ENCODE measurements at regions not wholly inside any gene's neighbourhood (a gene's known extent, or its start where the extent isn't known, plus 50 kb on each side); places are given as distances from the start of the nearest gene placed in this dataset.

DNA sequence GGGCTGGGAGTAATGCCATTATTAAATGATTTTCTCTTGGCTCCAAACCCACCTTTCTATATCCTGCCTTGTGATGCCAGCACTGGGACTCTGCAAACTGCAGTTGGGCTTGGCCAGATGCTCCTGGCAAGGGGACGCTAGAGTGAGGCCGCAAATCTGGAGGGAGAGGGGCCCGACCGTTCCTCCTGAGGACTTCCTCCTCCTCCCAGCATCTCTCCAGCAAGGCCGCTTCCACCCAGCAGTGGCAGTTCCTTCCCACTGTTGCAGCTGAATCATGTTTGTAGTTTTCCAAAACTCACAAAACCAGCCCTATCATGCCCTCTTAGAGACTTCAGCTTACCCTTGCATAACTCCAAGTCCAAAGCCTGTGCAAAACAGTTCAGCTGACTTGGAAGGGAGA, 244.4 kb downstream of the FOXA2 start:
- Histone ChIP-seq H3K4me3 (replicated peaks; ENCODE audit: low read depth, low read length) (no peak overlapping the region), H3K36me3 (ENCODE audit: control insufficient read depth, insufficient read depth, low read length) (no peaks in the 10 kb centered on the region), H3K27me3 (replicated peaks; ENCODE audit: control insufficient read depth, insufficient read depth, low read length) (no peaks in the 10 kb centered on the region)
- TF ChIP-seq, protein P1, sequence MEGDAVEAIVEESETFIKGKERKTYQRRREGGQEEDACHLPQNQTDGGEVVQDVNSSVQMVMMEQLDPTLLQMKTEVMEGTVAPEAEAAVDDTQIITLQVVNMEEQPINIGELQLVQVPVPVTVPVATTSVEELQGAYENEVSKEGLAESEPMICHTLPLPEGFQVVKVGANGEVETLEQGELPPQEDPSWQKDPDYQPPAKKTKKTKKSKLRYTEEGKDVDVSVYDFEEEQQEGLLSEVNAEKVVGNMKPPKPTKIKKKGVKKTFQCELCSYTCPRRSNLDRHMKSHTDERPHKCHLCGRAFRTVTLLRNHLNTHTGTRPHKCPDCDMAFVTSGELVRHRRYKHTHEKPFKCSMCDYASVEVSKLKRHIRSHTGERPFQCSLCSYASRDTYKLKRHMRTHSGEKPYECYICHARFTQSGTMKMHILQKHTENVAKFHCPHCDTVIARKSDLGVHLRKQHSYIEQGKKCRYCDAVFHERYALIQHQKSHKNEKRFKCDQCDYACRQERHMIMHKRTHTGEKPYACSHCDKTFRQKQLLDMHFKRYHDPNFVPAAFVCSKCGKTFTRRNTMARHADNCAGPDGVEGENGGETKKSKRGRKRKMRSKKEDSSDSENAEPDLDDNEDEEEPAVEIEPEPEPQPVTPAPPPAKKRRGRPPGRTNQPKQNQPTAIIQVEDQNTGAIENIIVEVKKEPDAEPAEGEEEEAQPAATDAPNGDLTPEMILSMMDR (IDR thresholded peaks at IDR 0.05; ENCODE audit: insufficient read depth, low read length, poor library complexity, severe bottlenecking): no peak
- DNase-seq (ENCODE audit: extremely low read depth, insufficient read length): no peak

DNA sequence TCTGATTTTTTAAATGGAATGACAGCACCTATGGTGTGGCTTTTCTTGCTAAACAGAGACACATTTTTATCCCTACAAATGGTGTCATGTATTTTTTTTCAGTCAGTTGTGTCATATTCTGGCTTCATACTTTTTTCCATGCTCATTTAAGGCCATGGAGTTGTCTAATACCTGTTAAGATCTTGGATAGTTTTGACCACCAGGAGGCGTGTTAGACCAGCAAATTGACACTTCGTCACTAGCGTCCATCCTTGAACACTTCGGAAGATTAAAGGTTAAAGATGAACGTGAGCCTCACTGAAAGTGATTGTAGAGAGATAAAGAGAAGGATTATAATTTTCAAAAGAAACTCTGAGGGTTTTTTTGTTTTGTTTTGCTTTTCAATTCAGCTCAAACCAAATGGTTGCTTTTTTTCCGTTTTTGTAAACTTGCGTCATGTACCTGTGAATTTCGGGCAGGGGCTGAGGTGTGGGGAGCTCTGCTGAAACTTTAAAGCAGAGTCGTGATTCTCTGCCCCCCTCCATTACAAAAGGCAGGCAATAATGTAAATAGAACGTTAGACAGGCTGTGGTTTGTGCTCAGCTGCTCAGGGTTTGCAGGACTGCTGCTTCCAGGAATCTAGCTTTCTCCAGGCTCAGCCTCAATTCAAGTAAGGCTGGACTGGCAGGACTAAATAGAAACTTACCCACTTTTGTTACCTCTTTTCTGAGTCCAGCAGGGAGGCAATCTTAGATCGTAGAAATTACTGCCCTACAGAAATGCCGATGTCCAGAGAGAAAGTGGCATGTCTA, 245.1 kb downstream of the FOXA2 start:
- H3K4me3 ChIP-seq (replicated peaks; ENCODE audit: low read depth, low read length): no peak overlapping the region
- no peak for DNase-seq (ENCODE audit: extremely low read depth, insufficient read length)
- TF ChIP-seq, protein P1 (IDR thresholded peaks at IDR 0.05; ENCODE audit: insufficient read depth, low read length, poor library complexity, severe bottlenecking): peak; percentile 73
- no peaks in the 10 kb centered on the region for H3K36me3 ChIP-seq (ENCODE audit: control insufficient read depth, insufficient read depth, low read length)
- no peaks in the 10 kb centered on the region for H3K27me3 ChIP-seq (replicated peaks; ENCODE audit: control insufficient read depth, insufficient read depth, low read length)

DNA sequence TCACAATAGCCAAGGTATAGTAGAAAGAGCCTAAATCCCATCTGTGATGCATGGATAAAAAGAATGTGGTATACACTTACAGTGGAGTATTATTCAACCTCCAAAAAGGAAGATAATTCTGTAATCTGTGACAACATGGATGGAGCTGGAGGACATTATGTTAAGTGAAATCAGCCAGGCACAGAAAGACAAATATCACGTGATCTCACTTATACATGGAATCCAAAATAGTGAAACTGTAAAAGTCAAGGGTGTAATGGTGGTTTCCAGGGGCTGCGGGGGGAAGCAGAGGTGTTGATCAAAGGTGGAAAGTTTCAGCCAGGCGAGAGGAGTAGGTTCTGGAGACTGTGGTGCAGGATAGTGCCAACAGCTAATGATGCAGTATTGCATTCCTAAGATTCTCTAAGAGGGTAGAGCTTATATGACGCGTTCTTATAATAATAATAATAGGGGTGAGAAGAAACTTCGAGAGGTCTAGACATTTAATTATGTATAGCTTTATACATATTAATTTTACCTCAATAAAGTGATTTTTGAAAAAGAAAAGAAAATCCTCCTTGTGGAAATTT, 246.1 kb downstream of the FOXA2 start:
- Histone ChIP-seq H3K27me3 (replicated peaks; ENCODE audit: control insufficient read depth, insufficient read depth, low read length) (no peaks in the 10 kb centered on the region), H3K36me3 (ENCODE audit: control insufficient read depth, insufficient read depth, low read length) (no peaks in the 10 kb centered on the region), H3K4me3 (replicated peaks; ENCODE audit: low read depth, low read length) (no peak overlapping the region)
- TF ChIP-seq, protein P1 (IDR thresholded peaks at IDR 0.05; ENCODE audit: insufficient read depth, low read length, poor library complexity, severe bottlenecking): no peak
- DNase-seq (ENCODE audit: extremely low read depth, insufficient read length): no peak

DNA sequence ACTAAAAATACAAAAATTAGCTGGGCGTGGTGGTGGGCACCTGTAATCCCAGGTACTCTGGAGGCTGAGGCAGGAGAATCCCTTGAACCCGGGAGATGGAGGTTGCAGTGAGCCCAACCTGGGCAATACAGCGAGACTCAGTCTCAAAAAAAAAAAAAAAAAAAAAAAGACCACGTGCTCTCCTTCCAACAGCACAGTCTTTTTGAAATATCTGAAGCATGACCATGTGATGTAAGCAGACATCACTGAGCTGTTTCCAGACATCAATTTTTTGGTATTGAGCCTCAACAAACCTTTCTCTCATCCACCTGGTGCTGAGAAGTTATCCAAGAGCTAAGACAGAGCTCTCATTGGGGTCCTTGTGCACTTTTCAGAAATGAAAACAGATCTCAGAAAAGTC, 249.2 kb downstream of the FOXA2 start:
- no peaks in the 10 kb centered on the region; the same call in 1 of the 2 replicates for H3K27me3 ChIP-seq (replicated peaks; ENCODE audit: control insufficient read depth, insufficient read depth, low read length)
- no peaks in the 10 kb centered on the region for H3K36me3 ChIP-seq (ENCODE audit: control insufficient read depth, insufficient read depth, low read length)
- no peak overlapping the region for H3K4me3 ChIP-seq (replicated peaks; ENCODE audit: low read depth, low read length)
- TF ChIP-seq, protein P1 (IDR thresholded peaks at IDR 0.05; ENCODE audit: insufficient read depth, low read length, poor library complexity, severe bottlenecking): no peak
- no peak for DNase-seq (ENCODE audit: extremely low read depth, insufficient read length)

DNA sequence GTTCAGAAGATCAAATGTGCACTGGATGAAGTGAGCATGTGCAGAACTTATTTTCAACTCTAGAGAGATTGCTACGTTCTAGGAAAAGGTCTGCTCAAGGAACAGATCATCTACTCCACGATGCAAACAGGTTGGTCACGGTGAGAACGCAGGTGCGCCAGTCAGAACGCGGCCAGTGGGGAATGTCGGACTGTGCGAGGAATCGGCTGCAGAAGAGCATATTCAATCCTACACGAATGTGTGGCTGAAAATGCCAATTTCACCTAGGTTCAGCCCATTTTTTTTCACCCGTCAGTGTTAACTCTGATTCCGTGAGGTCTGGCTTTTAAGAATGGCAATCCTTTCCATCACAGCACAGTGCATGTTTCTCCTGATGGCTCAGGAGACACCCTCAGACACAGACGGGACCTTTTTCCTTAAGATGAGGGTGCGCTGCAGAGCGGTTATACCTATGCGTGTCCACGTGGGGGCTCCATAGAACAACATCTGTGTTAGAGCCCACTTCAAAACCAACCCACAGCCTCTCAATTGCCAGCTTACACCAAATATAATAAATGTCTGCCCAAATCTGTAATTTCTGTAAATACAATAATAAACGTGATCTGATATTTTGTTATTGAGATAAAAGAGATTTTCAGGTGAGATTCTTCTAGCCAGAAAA, 250.4 kb downstream of the FOXA2 start:
- DNase-seq (ENCODE audit: extremely low read depth, insufficient read length): no peak
- TF ChIP-seq, protein P1 (IDR thresholded peaks at IDR 0.05; ENCODE audit: insufficient read depth, low read length, poor library complexity, severe bottlenecking): peak; percentile 75

More for the DNA sequence above, 250.4 kb downstream of the FOXA2 start:
- H3K4me3 ChIP-seq (replicated peaks; ENCODE audit: low read depth, low read length): no peak overlapping the region
- no peaks in the 10 kb centered on the region; the same call in 1 of the 2 replicates for H3K27me3 ChIP-seq (replicated peaks; ENCODE audit: control insufficient read depth, insufficient read depth, low read length)
- no peaks in the 10 kb centered on the region for H3K36me3 ChIP-seq (ENCODE audit: control insufficient read depth, insufficient read depth, low read length)

Measured in GM06990 (cell line).